Keratinocyte (primary cell): ENCODE measurements at regions not wholly inside any gene's neighbourhood (a gene's known extent, or its start where the extent isn't known, plus 50 kb on each side); places are given as distances from the start of the nearest gene placed in this dataset.

Source experiments
- DNase-seq: peaks from one replicate; pipeline ENCODE4 v3.0.0-alpha.2; 2011; ENCODE audit warnings: low read depth, missing footprints, low spot score
- FAIRE-seq: peaks from 2 replicates; lab custom pipeline; 2011; peaks lifted over from hg19 to GRCh38; lab: Jason Lieb, UNC
- H2AFZ ChIP-seq: 2 replicates; pipeline ENCODE4 v1.6.0; 2012; ENCODE audit warnings: low read length, control low read depth, inconsistent platforms; ENCODE audit not compliant: control insufficient read depth
- H3K27ac ChIP-seq: 2 replicates; pipeline ENCODE4 v1.5.1; 2011; ENCODE audit warnings: low read length; ENCODE audit not compliant: control insufficient read depth, insufficient read depth
- H3K27me3 ChIP-seq: 3 replicates; pipeline ENCODE4 v1.6.0; 2011; ENCODE audit warnings: low read length; ENCODE audit not compliant: control insufficient read depth, insufficient read depth; ENCODE audit errors: extremely low read depth
- H3K36me3 ChIP-seq, 2 experiments: 2 replicates in 1 of 2; 3 replicates in 1 of 2; pipeline ENCODE4 v1.5.1; 2011; ENCODE audit warnings: low read length in 2 of 2, mild to moderate bottlenecking in 1 of 2; ENCODE audit not compliant: control insufficient read depth in 2 of 2, insufficient read depth in 2 of 2; ENCODE audit errors: extremely low read depth in 1 of 2
- H3K4me1 ChIP-seq: 3 replicates; pipeline ENCODE4 v1.5.1; 2011; ENCODE audit warnings: low read length; ENCODE audit not compliant: control insufficient read depth, insufficient read depth; ENCODE audit errors: extremely low read depth
- H3K4me2 ChIP-seq: 3 replicates; pipeline ENCODE4 v1.6.0; 2011; ENCODE audit warnings: low read depth, low read length; ENCODE audit not compliant: control insufficient read depth, insufficient read depth; ENCODE audit errors: extremely low read depth
- H3K4me3 ChIP-seq, 3 experiments: fragments of 200-600 bp in 1 of 3; sonication (generic) in 1 of 3; 2 replicates in 2 of 3; 3 replicates in 1 of 3; pipeline ENCODE4 v1.5.1; 2011 to 2016; ENCODE audit warnings: low read length in 3 of 3, mild to moderate bottlenecking in 3 of 3, control low read depth in 2 of 3, inconsistent platforms in 1 of 3, low read depth in 1 of 3, mixed read lengths in 1 of 3, mixed run types in 1 of 3, moderate library complexity in 1 of 3; ENCODE audit not compliant: control insufficient read depth in 2 of 3, insufficient read depth in 2 of 3; ENCODE audit errors: extremely low read depth in 1 of 3
- H3K79me2 ChIP-seq: 2 replicates; pipeline ENCODE4 v1.6.0; 2012; ENCODE audit warnings: low read length; ENCODE audit not compliant: control insufficient read depth, insufficient read depth
- H3K9ac ChIP-seq: 3 replicates; pipeline ENCODE4 v1.6.0; 2011; ENCODE audit warnings: low read length; ENCODE audit not compliant: control insufficient read depth, insufficient read depth; ENCODE audit errors: extremely low read depth
- H3K9me1 ChIP-seq: 3 replicates; pipeline ENCODE4 v1.6.0; 2011; ENCODE audit warnings: low read length; ENCODE audit not compliant: control insufficient read depth, insufficient read depth; ENCODE audit errors: extremely low read depth
- H3K9me3 ChIP-seq: 2 replicates; pipeline ENCODE4 v1.5.1; 2012; ENCODE audit warnings: low read depth, low read length; ENCODE audit not compliant: control insufficient read depth
- H4K20me1 ChIP-seq: 3 replicates; pipeline ENCODE4 v1.6.0; 2011; ENCODE audit warnings: low read length; ENCODE audit not compliant: control insufficient read depth, insufficient read depth; ENCODE audit errors: extremely low read depth
- EZH2 ChIP-seq: IDR thresholded peaks from one replicate; pipeline ENCODE4 v1.6.1; 2012; ENCODE audit warnings: inconsistent platforms, mild to moderate bottlenecking, low read length, moderate library complexity
- dilution Hi-C: fragments of 300-500 bp; cut with MboI; formaldehyde crosslinking; loops from one replicate; pipeline ENCODE4 v1.7.0; 2020; ENCODE audit warnings: low sequenced_read_pairs; ENCODE audit not compliant: extremely low pct_ligation_motif_present
- TF ChIP-seq, protein P1 (sequence below), 3 experiments: IDR thresholded peaks in 1 of 3; conservative IDR thresholded peaks in 1 of 3; optimal IDR thresholded peaks in 1 of 3; 2 replicates in 2 of 3; 3 replicates in 1 of 3; pipeline versions ENCODE3 to v1.5.1; 2011; ENCODE audit warnings: low read length in 3 of 3, mild to moderate bottlenecking in 3 of 3, moderate library complexity in 2 of 3, control low read depth in 1 of 3, inconsistent platforms in 1 of 3; ENCODE audit not compliant: insufficient read depth in 2 of 3; ENCODE audit errors: extremely low read depth in 1 of 3

DNA sequence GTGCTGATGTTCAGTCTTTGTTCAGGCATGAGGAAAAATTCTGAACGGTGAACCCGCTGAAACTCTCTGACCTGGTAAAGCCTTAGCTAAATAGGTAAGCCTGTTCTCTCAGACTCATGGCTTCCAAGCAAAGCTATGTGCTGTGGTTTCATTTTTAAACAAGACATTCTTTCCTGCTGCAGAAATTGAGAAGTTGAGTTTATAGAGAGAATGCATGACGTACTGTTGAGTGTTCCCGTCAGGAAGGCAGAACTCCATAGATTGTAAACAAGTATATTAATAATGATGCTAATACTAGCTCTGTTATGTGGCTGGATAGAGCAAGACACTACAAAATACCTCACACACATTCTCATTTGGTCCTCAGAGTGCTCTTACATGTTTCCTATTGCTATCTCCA is 424.0 kb upstream of the CRIM1 start:
- no peak overlapping the region for H3K9ac ChIP-seq
- H2AFZ ChIP-seq = no peak overlapping the region
- DNase-seq (no peak), FAIRE-seq (no peak)
- H3K4me1 ChIP-seq = no peaks in the 10 kb centered on the region
- H3K9me3 ChIP-seq = no peaks in the 10 kb centered on the region
- H3K9me1 ChIP-seq = no peaks in the 10 kb centered on the region
- no peaks in the 10 kb centered on the region for H3K79me2 ChIP-seq
- no peak overlapping the region for H3K27ac ChIP-seq
- no peaks in the 10 kb centered on the region for H3K27me3 ChIP-seq
- dilution Hi-C loops = no loop called here
- no peaks in the 10 kb centered on the region for H4K20me1 ChIP-seq
- TF ChIP-seq, protein P1, sequence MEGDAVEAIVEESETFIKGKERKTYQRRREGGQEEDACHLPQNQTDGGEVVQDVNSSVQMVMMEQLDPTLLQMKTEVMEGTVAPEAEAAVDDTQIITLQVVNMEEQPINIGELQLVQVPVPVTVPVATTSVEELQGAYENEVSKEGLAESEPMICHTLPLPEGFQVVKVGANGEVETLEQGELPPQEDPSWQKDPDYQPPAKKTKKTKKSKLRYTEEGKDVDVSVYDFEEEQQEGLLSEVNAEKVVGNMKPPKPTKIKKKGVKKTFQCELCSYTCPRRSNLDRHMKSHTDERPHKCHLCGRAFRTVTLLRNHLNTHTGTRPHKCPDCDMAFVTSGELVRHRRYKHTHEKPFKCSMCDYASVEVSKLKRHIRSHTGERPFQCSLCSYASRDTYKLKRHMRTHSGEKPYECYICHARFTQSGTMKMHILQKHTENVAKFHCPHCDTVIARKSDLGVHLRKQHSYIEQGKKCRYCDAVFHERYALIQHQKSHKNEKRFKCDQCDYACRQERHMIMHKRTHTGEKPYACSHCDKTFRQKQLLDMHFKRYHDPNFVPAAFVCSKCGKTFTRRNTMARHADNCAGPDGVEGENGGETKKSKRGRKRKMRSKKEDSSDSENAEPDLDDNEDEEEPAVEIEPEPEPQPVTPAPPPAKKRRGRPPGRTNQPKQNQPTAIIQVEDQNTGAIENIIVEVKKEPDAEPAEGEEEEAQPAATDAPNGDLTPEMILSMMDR (optimal IDR thresholded peaks at IDR 0.05 in 1 of 3, IDR thresholded peaks at IDR 0.05 in 1 of 3, conservative IDR thresholded peaks at IDR 0.05 in 1 of 3; ENCODE audit: extremely low read depth in 1 of 3, insufficient read depth in 2 of 3, low read length in 3 of 3) = no peak
- TF ChIP-seq EZH2 = no peak
- no peak overlapping the region for H3K4me2 ChIP-seq
- no peaks in the 10 kb centered on the region for H3K36me3 ChIP-seq
- H3K4me3 ChIP-seq = no peak overlapping the region

DNA sequence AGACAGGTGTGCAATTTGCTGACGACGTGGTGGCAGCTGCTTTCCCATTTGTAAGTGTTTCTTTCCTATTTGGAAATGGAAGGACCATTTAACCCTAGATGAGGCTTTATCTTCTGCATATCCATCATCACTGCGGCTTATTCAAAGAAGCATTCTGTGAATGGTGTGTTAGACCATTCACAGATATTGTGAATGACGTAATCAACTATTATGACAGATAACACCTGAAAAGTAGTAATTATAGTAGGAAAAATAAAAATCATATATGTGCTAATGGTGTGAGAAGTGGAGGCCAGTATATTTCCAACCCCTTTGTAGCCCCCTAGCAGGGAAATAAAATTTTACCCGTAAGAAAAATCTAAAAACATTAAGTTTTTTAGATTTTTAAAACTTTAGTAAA is 424.5 kb upstream of the CRIM1 start:
- H3K27ac ChIP-seq = no peak overlapping the region
- dilution Hi-C loops = no loop called here

More for the DNA sequence above, 424.5 kb upstream of the CRIM1 start:
- no peaks in the 10 kb centered on the region for H3K4me1 ChIP-seq
- no peaks in the 10 kb centered on the region for H3K9me1 ChIP-seq
- FAIRE-seq (no peak), DNase-seq (no peak)
- H2AFZ ChIP-seq = no peak overlapping the region
- H3K9ac ChIP-seq = no peak overlapping the region
- H4K20me1 ChIP-seq = no peaks in the 10 kb centered on the region
- H3K36me3 ChIP-seq = no peaks in the 10 kb centered on the region
- no peak overlapping the region for H3K4me2 ChIP-seq
- no peak for TF ChIP-seq EZH2
- TF ChIP-seq, protein P1 (optimal IDR thresholded peaks at IDR 0.05 in 1 of 3, IDR thresholded peaks at IDR 0.05 in 1 of 3, conservative IDR thresholded peaks at IDR 0.05 in 1 of 3; ENCODE audit: extremely low read depth in 1 of 3, insufficient read depth in 2 of 3, low read length in 3 of 3) = no peak
- no peaks in the 10 kb centered on the region for H3K79me2 ChIP-seq
- H3K27me3 ChIP-seq = no peaks in the 10 kb centered on the region
- no peaks in the 10 kb centered on the region for H3K9me3 ChIP-seq
- no peak overlapping the region for H3K4me3 ChIP-seq
